PFSK-1 (cell line): ENCODE measurements at regions not wholly inside any gene's neighbourhood (a gene's known extent, or its start where the extent isn't known, plus 50 kb on each side); places are given as distances from the start of the nearest gene placed in this dataset.

Experiments
- FOXP2 ChIP-seq: optimal IDR thresholded peaks from 2 replicates; pipeline ENCODE3; 2011; ENCODE audit warnings: borderline replicate concordance, control low read depth, inconsistent platforms; ENCODE audit not compliant: insufficient read depth; ENCODE audit errors: extremely low read length, extremely low read depth
- POLR2AphosphoS5 ChIP-seq: IDR thresholded peaks from 2 replicates; pipeline ENCODE4 v1.6.1; 2012; ENCODE audit warnings: low read depth, mild to moderate bottlenecking, control low read depth, low read length, moderate library complexity
- REST ChIP-seq, 2 experiments: IDR thresholded peaks; 2 replicates each; pipeline versions ENCODE4 v1.6.1 to v1.8.0; 2011 to 2012; ENCODE audit warnings: low read depth in 2 of 2, low read length in 2 of 2, control low read depth in 1 of 2, inconsistent platforms in 1 of 2, mild to moderate bottlenecking in 1 of 2, moderate library complexity in 1 of 2; ENCODE audit not compliant: insufficient read depth in 1 of 2
- SIN3A ChIP-seq: IDR thresholded peaks from 2 replicates; pipeline ENCODE4 v1.6.1; 2012; ENCODE audit warnings: mild to moderate bottlenecking, low read length, moderate library complexity, borderline replicate concordance; ENCODE audit not compliant: insufficient read depth
- TAF1 ChIP-seq: IDR thresholded peaks from 2 replicates; pipeline ENCODE4 v1.6.1; 2012; ENCODE audit warnings: low read length, control low read depth, borderline replicate concordance; ENCODE audit not compliant: insufficient read depth

GRCh38 chr20:48094196-48094749 is 309.0 kb upstream of the SULF2 start:
- no peak for TF ChIP-seq REST (IDR thresholded peaks at IDR 0.05; ENCODE audit: insufficient read depth in 1 of 2, low read depth in 2 of 2, low read length in 2 of 2)
- no peak for TF ChIP-seq POLR2AphosphoS5
- TF ChIP-seq FOXP2, result no peak
- TF ChIP-seq SIN3A, result no peak
- no peak for TF ChIP-seq TAF1

GRCh38 chr20:48092596-48093280 is 307.5 kb upstream of the SULF2 start:
- TF ChIP-seq FOXP2 (no peak), REST (IDR thresholded peaks at IDR 0.05; ENCODE audit: insufficient read depth in 1 of 2, low read depth in 2 of 2, low read length in 2 of 2) (no peak), SIN3A (no peak), POLR2AphosphoS5 (no peak), TAF1 (no peak)

- TF ChIP-seq TAF1 (no peak), POLR2AphosphoS5 (no peak), REST (IDR thresholded peaks at IDR 0.05; ENCODE audit: insufficient read depth in 1 of 2, low read depth in 2 of 2, low read length in 2 of 2) (no peak)
Measured at GRCh38 chr20:48090784-48091183, 305.5 kb upstream of the SULF2 start.

GRCh38 chr20:48090314-48090713 is 305.0 kb upstream of the SULF2 start:
- TF ChIP-seq SIN3A (no peak), FOXP2 (no peak), POLR2AphosphoS5 (no peak), TAF1 (no peak), REST (IDR thresholded peaks at IDR 0.05; ENCODE audit: insufficient read depth in 1 of 2, low read depth in 2 of 2, low read length in 2 of 2) (no peak)

GRCh38 chr20:48080583-48080982 is 295.3 kb upstream of the SULF2 start:
- TF ChIP-seq REST (IDR thresholded peaks at IDR 0.05; ENCODE audit: insufficient read depth in 1 of 2, low read depth in 2 of 2, low read length in 2 of 2), result no peak
- no peak for TF ChIP-seq SIN3A
- no peak for TF ChIP-seq FOXP2
